ENCODE measurements at regions not wholly inside any gene's neighbourhood (a gene's known extent, or its start where the extent isn't known, plus 50 kb on each side); places are given as distances from the start of the nearest gene placed in this dataset.

- TF ChIP-seq CTCF (IDR thresholded peaks at IDR 0.05) (no peak), REST (IDR thresholded peaks at IDR 0.05; ENCODE audit: insufficient read depth in 1 of 2, low read depth in 2 of 2, low read length in 1 of 2) (no peak)
Measured at GRCh38 chr4:23429497-23429896, 460.4 kb downstream of the PPARGC1A start.
